ENCODE measurements at regions not wholly inside any gene's neighbourhood (a gene's known extent, or its start where the extent isn't known, plus 50 kb on each side); places are given as distances from the start of the nearest gene placed in this dataset.

DNA sequence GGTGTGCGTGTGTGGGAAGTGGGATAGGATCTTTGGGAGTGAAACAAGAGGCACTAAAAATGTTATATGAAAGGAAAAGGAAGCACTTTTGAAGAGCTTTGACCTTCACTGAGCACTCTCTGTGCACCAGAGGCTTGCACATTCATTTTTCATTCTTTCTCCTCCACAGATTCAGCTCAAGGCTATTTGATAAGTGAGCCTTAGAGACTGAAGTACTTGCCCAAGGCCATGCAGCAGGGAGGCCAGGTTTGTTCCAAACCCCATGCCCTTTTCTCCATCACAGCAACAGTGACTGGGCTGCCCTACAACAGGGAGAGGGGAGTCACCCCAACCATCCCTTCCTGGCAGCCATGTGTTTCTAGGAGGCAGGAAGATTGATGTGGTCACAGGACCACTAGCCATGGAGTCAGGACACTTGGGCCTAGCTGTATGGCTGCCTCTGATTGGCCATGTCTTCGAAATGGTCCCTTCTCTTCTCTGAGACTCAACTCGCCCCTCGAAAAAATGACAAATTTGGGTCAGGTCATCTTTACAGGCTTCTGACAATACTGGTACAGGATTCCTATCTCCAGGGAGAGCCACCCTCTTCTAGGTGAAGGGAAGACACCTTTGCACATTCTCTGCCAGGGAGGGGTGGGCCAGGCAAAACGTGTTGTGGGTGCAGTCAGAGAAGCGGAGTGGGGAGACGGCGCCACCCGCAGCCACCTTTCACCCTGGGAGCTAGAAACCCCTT lies 123.5 kb upstream of the MYCN start:
- peaks cover 0 to 22% (median 8%) of the 10 kb centered on the region in 4 donors for H3K4me1 ChIP-seq
- no peak for DNase-seq (ENCODE audit: extremely low spot score)
- WGBS = 93% methylated on average over 9 of the region's 9 CpGs
- no peak for TF ChIP-seq EP300 (IDR thresholded peaks at IDR 0.05)
- no peak for TF ChIP-seq POLR2A (IDR thresholded peaks at IDR 0.05; ENCODE audit: low read depth)
- TF ChIP-seq POLR2AphosphoS5 (IDR thresholded peaks at IDR 0.05) = no peak
- TF ChIP-seq CTCF (IDR thresholded peaks at IDR 0.05) = no peak
- no peak overlapping the region for H3K27ac ChIP-seq (replicated peaks in 1 of 4)
- H3K27me3 ChIP-seq = no peaks in the 10 kb centered on the region
- intact Hi-C loops (cut with DNase I) = no loop called here
- no peaks in the 10 kb centered on the region for H3K9me3 ChIP-seq
- no peak overlapping the region for H3K4me3 ChIP-seq
- no peaks in the 10 kb centered on the region for H3K36me3 ChIP-seq

DNA sequence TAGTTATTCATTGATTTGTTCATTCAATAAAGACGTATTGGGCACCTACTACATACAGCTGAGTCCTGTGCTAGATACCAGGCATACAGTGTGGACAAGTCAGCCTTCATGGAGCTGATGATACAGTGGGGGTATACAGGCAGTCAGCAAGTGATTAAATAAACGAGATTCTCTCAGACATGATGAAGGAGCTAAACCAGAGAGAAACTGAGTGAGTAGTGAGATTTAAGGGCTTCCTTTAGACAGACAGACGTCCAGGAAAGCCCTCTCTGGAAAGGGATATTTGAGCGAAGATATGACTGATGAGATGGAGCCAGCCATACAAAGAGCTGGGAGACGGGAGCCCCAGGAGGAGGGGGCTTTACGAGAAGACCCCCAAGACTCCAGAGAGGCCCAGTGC lies 122.6 kb upstream of the MYCN start:
- TF ChIP-seq CTCF (IDR thresholded peaks at IDR 0.05) = no peak
- no peak for TF ChIP-seq POLR2AphosphoS5 (IDR thresholded peaks at IDR 0.05)
- no peak for TF ChIP-seq POLR2A (IDR thresholded peaks at IDR 0.05; ENCODE audit: low read depth)
- TF ChIP-seq EP300 (IDR thresholded peaks at IDR 0.05) = no peak
- WGBS = 79% methylated on average over 6 of the region's 6 CpGs
- no peaks in the 10 kb centered on the region for H3K27me3 ChIP-seq
- no peaks in the 10 kb centered on the region for H3K36me3 ChIP-seq
- intact Hi-C loops (cut with DNase I) = no loop called here
- DNase-seq (ENCODE audit: extremely low spot score) = no peak
- no peak overlapping the region for H3K4me3 ChIP-seq
- H3K9me3 ChIP-seq = no peaks in the 10 kb centered on the region
- H3K4me1 ChIP-seq = peaks cover 0 to 22% (median 8%) of the 10 kb centered on the region in 4 donors
- no peak overlapping the region for H3K27ac ChIP-seq (replicated peaks in 1 of 4)

- TF ChIP-seq EP300 (IDR thresholded peaks at IDR 0.05) (no peak), POLR2A (IDR thresholded peaks at IDR 0.05; ENCODE audit: low read depth) (no peak), CTCF (IDR thresholded peaks at IDR 0.05) (no peak), POLR2AphosphoS5 (IDR thresholded peaks at IDR 0.05) (no peak)
- H3K9me3 ChIP-seq = no peaks in the 10 kb centered on the region
- H3K36me3 ChIP-seq = no peaks in the 10 kb centered on the region
- no peak for DNase-seq (ENCODE audit: extremely low spot score)
- no peak overlapping the region for H3K27ac ChIP-seq (replicated peaks in 1 of 4)
- H3K27me3 ChIP-seq = no peaks in the 10 kb centered on the region
- 75% methylated on average over 10 of the region's 14 CpGs for WGBS
- peaks cover 0 to 22% (median 8%) of the 10 kb centered on the region in 4 donors for H3K4me1 ChIP-seq
- H3K4me3 ChIP-seq = no peak overlapping the region
- intact Hi-C loops (cut with DNase I) = no loop called here
These were observed 122.0 kb upstream of the MYCN start for GRCh38 chr2:15818318-15818753.

GRCh38 chr2:15818881-15819280 lies 121.5 kb upstream of the MYCN start:
- intact Hi-C loops (cut with DNase I) = no loop called here
- no peak overlapping the region for H3K27ac ChIP-seq (replicated peaks in 1 of 4)
- DNase-seq (ENCODE audit: extremely low spot score) = no peak
- no peak overlapping the region for H3K4me3 ChIP-seq
- TF ChIP-seq CTCF (IDR thresholded peaks at IDR 0.05) (no peak), POLR2A (IDR thresholded peaks at IDR 0.05; ENCODE audit: low read depth) (no peak), POLR2AphosphoS5 (IDR thresholded peaks at IDR 0.05) (no peak), EP300 (IDR thresholded peaks at IDR 0.05) (no peak)
- 78% methylated on average over 2 of the region's 2 CpGs for WGBS
- H3K9me3 ChIP-seq = no peaks in the 10 kb centered on the region
- H3K27me3 ChIP-seq = no peaks in the 10 kb centered on the region
- no peaks in the 10 kb centered on the region for H3K36me3 ChIP-seq
- peaks cover 0 to 22% (median 8%) of the 10 kb centered on the region in 4 donors for H3K4me1 ChIP-seq

Data from esophagus muscularis mucosa (tissue), 4 donors.